ENCODE measurements at regions not wholly inside any gene's neighbourhood (a gene's known extent, or its start where the extent isn't known, plus 50 kb on each side); places are given as distances from the start of the nearest gene placed in this dataset.

DNA sequence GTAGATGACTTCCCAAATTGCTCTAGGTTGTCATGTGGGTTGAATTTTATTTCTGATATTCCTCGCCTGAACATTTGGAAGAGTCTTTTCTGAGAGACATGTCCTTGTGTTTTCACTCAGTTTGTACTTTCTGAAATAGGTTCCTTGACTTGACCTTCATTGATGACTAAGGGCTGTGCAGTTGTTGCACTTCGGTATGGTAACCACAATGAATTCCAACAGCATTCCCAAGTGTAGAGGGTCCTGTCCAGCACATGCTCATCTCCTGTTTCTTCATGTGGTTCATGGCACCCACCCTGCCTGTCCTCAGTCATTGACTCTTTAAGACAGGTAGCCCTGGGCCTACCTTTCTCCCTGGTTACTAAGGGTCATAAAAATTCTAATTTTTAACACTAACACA, 527.8 kb downstream of the MTRR start (continued):
- no peak for TF ChIP-seq NR1H2 (CRISPR knock-in tag; IDR thresholded peaks at IDR 0.05)
- no peak for TF ChIP-seq SOX15 (CRISPR knock-in tag; IDR thresholded peaks at IDR 0.05)
- TF ChIP-seq, protein P1, sequence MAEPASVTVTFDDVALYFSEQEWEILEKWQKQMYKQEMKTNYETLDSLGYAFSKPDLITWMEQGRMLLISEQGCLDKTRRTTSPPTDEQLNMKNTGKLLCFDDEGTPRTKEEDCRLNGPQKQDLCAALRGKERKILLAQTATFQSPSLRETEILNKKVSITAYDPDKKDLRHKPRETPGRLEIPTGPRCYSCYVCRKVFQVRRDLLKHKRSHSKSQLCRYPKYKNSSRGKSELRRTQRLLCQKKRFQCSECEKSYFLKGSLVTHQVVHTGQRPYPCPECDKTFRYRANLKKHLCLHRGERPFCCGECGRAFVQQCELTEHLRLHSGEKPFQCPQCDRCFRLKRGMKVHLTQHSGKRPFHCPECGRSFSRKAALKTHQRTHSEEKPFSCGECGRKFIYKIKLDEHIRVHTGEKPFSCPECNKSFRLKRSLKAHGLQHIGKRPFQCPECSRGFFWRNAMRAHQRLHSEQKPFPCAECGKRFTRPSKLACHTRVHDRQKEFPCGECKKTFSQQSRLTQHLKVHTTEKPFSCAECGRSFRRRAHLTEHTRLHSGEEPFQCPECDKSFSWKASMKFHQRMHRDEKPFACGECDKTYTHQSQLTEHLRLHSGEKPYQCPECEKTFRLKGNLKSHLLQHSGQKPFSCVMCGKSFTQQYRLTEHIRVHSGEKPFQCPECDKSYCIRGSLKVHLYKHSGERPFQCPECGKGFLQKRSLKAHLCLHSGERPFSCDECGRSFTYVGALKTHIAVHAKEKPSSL (CRISPR knock-in tag; conservative IDR thresholded peaks at IDR 0.05), result no peak
- no peak for TF ChIP-seq FOXJ3 (CRISPR knock-in tag; IDR thresholded peaks at IDR 0.05; ENCODE audit: borderline replicate concordance)

DNA sequence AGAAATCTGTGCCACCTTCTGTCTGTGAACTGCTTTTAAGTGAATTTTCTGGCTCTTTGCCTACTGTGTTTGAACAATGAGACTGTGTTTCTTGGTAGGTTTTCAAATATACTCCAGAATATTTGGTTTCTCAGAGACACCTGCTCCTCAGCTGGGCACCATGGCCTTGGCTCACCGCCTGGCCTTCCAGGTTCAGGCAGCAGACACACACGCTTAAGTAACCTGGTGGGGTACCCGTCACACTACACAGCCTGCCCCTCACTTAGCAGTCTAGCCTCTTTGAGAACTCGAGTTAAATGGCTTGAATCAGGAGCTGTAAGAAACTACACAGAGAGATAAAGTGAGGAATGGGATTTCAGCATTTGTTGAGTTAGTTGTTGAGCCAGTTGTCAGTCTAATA, 530.5 kb downstream of the MTRR start:
- Mint-ChIP-seq H3K27ac (no peak overlapping the region), H3K9me3 (no peaks in the 10 kb centered on the region), H3K4me1 (no peaks in the 10 kb centered on the region), H3K4me3 (no peak overlapping the region), H3K36me3 (no peaks in the 10 kb centered on the region), H3K27me3 (ENCODE audit: low read depth) (no peaks in the 10 kb centered on the region)
- CTCF ChIA-PET, result no interaction called here
- POLR2A ChIA-PET, result no interaction called here
- ATAC-seq (no peak), DNase-seq (ENCODE audit: low spot score) (no peak)
- no peak for TF ChIP-seq JAZF1 (CRISPR knock-in tag; IDR thresholded peaks at IDR 0.05)
- TF ChIP-seq NR2C2 (CRISPR knock-in tag; IDR thresholded peaks at IDR 0.05), result no peak
- no peak for TF ChIP-seq FOXP1 (CRISPR knock-in tag; IDR thresholded peaks at IDR 0.05; ENCODE audit: borderline replicate concordance)

DNA sequence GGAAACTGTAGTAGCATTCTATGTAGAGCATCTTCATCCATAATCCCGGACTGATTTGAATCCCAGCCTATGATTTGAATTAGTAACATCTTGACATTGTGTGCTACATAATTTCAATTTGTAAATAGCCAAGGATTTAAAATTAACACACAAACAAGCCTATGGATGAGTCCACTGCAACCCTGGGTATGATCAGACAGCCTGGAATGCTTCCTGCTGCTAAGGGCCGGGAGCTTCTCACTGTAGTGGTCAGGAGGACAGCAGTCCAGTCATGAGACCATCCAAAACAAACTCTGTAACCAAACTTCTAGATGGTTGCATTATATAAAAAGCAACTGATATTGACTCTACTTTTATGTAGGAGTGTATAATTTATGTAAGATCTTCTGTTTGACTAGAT, 539.3 kb downstream of the MTRR start:
- Mint-ChIP-seq H3K36me3 (no peaks in the 10 kb centered on the region), H3K9me3 (peaks cover 4% of the 10 kb centered on the region; the same call in 1 of the 2 replicates), H3K27me3 (ENCODE audit: low read depth) (no peaks in the 10 kb centered on the region), H3K27ac (no peak overlapping the region), H3K4me3 (no peak overlapping the region), H3K4me1 (no peaks in the 10 kb centered on the region)
- CTCF ChIA-PET, result no interaction called here
- no peak for TF ChIP-seq TEAD4 (CRISPR knock-in tag; IDR thresholded peaks at IDR 0.05)
- TF ChIP-seq GTF2I (CRISPR knock-in tag; conservative IDR thresholded peaks at IDR 0.05), result no peak
- TF ChIP-seq, protein P2, sequence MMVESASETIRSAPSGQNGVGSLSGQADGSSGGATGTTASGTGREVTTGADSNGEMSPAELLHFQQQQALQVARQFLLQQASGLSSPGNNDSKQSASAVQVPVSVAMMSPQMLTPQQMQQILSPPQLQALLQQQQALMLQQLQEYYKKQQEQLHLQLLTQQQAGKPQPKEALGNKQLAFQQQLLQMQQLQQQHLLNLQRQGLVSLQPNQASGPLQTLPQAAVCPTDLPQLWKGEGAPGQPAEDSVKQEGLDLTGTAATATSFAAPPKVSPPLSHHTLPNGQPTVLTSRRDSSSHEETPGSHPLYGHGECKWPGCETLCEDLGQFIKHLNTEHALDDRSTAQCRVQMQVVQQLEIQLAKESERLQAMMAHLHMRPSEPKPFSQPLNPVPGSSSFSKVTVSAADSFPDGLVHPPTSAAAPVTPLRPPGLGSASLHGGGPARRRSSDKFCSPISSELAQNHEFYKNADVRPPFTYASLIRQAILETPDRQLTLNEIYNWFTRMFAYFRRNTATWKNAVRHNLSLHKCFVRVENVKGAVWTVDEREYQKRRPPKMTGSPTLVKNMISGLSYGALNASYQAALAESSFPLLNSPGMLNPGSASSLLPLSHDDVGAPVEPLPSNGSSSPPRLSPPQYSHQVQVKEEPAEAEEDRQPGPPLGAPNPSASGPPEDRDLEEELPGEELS (CRISPR knock-in tag; IDR thresholded peaks at IDR 0.05), result no peak
- no peak for TF ChIP-seq EMX1 (CRISPR knock-in tag; IDR thresholded peaks at IDR 0.05)
- TF ChIP-seq, protein P3, sequence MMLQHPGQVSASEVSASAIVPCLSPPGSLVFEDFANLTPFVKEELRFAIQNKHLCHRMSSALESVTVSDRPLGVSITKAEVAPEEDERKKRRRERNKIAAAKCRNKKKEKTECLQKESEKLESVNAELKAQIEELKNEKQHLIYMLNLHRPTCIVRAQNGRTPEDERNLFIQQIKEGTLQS (CRISPR knock-in tag; conservative IDR thresholded peaks at IDR 0.05), result no peak
- no peak for TF ChIP-seq TCF7 (CRISPR knock-in tag; IDR thresholded peaks at IDR 0.05; ENCODE audit: low read depth)
- TF ChIP-seq ZNF138 (CRISPR knock-in tag; conservative IDR thresholded peaks at IDR 0.05), result no peak
- TF ChIP-seq ZNF263 (CRISPR knock-in tag; IDR thresholded peaks at IDR 0.05; ENCODE audit: low read depth), result no peak
- TF ChIP-seq CREM (CRISPR knock-in tag; IDR thresholded peaks at IDR 0.05), result no peak
- TF ChIP-seq ZNF219 (CRISPR knock-in tag; IDR thresholded peaks at IDR 0.05; ENCODE audit: borderline replicate concordance), result no peak
- TF ChIP-seq CBFB (CRISPR knock-in tag; IDR thresholded peaks at IDR 0.05; ENCODE audit: low read depth), result no peak
- no peak for TF ChIP-seq TEAD1 (CRISPR knock-in tag; IDR thresholded peaks at IDR 0.05)
- TF ChIP-seq, protein P4, sequence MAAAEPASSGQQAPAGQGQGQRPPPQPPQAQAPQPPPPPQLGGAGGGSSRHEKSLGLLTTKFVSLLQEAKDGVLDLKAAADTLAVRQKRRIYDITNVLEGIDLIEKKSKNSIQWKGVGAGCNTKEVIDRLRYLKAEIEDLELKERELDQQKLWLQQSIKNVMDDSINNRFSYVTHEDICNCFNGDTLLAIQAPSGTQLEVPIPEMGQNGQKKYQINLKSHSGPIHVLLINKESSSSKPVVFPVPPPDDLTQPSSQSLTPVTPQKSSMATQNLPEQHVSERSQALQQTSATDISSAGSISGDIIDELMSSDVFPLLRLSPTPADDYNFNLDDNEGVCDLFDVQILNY (CRISPR knock-in tag; IDR thresholded peaks at IDR 0.05), result no peak
- ATAC-seq, result no peak
- DNase-seq (ENCODE audit: low spot score), result no peak
- POLR2A ChIA-PET, result no interaction called here
